ENCODE measurements at regions not wholly inside any gene's neighbourhood (a gene's known extent, or its start where the extent isn't known, plus 50 kb on each side); places are given as distances from the start of the nearest gene placed in this dataset.
"Not testable (repeated sequence)": the region's sequence is repeated elsewhere in the genome, so short reads cannot be mapped to it uniquely, and the experiment has no call there.

- not testable (repeated sequence) for TF ChIP-seq CTCF, POLR2A (IDR thresholded peaks at IDR 0.05)
These were observed 475.3 kb upstream of the CCDC179 start for GRCh38 chr11:23335586-23335985.
